Stimulated activated effector memory CD8-positive, alpha-beta T cell treated with anti-CD3 and anti-CD28 coated beads, Interleukin-12 subunit alpha, Interleukin-12 subunit beta, amount 100 ng/mL, for 72 hours (primary cell): ENCODE measurements at regions not wholly inside any gene's neighbourhood (a gene's known extent, or its start where the extent isn't known, plus 50 kb on each side); places are given as distances from the start of the nearest gene placed in this dataset.

ENCODE experiments used
- ATAC-seq: fragments of 150-1000 bp; cut with Tn5 transposase; 2 replicates; pipeline ENCODE4 v1.10.0; 2021
- DNase-seq, 2 donors: peaks; one replicate each; pipeline ENCODE4 v3.0.0; 2021 to 2022; ENCODE audit warnings: low spot score in 2 of 2
- H3K27ac Mint-ChIP-seq: one replicate; pipeline ENCODE4 v1.8.0; 2022; ENCODE audit warnings: mild to moderate bottlenecking, mixed read lengths
- H3K36me3 Mint-ChIP-seq: one replicate; pipeline ENCODE4 v1.8.0; 2022; ENCODE audit warnings: mild to moderate bottlenecking, mixed read lengths
- H3K4me1 Mint-ChIP-seq: one replicate; pipeline ENCODE4 v1.8.0; 2022; ENCODE audit warnings: mixed read lengths
- H3K4me3 Mint-ChIP-seq: one replicate; pipeline ENCODE4 v1.8.0; 2022; ENCODE audit warnings: mild to moderate bottlenecking, mixed read lengths
- H3K9me3 Mint-ChIP-seq: one replicate; pipeline ENCODE4 v1.8.0; 2022; ENCODE audit warnings: mixed read lengths

- ATAC-seq: peak; percentile 25
- no peak overlapping the region for H3K27ac Mint-ChIP-seq
Measured at GRCh38 chr10:91576096-91576545, 56.8 kb downstream of the PPP1R3C start.

GRCh38 chr10:91575044-91575610 is 57.7 kb downstream of the PPP1R3C start:
- Mint-ChIP-seq H3K4me1 (no peaks in the 10 kb centered on the region), H3K9me3 (no peaks in the 10 kb centered on the region), H3K27ac (no peak overlapping the region), H3K4me3 (no peak overlapping the region), H3K36me3 (no peaks in the 10 kb centered on the region)
- DNase-seq: no peak
- ATAC-seq: no peak

More at GRCh38 chr10:91576096-91576545, 56.8 kb downstream of the PPP1R3C start:
- Mint-ChIP-seq H3K4me3 (no peak overlapping the region), H3K36me3 (no peaks in the 10 kb centered on the region), H3K4me1 (no peaks in the 10 kb centered on the region), H3K9me3 (no peaks in the 10 kb centered on the region)
- DNase-seq: no peak

GRCh38 chr10:91574236-91574635 is 58.6 kb downstream of the PPP1R3C start:
- H3K4me3 Mint-ChIP-seq: no peak overlapping the region
- H3K4me1 Mint-ChIP-seq: no peaks in the 10 kb centered on the region
- ATAC-seq: no peak
- no peaks in the 10 kb centered on the region for H3K36me3 Mint-ChIP-seq
- no peak for DNase-seq
- no peaks in the 10 kb centered on the region for H3K9me3 Mint-ChIP-seq
- H3K27ac Mint-ChIP-seq: no peak overlapping the region

GRCh38 chr10:91573320-91573719 is 59.6 kb downstream of the PPP1R3C start:
- no peak for ATAC-seq
- Mint-ChIP-seq H3K9me3 (no peaks in the 10 kb centered on the region), H3K4me1 (no peaks in the 10 kb centered on the region), H3K27ac (no peak overlapping the region), H3K4me3 (no peak overlapping the region), H3K36me3 (no peaks in the 10 kb centered on the region)
- DNase-seq: no peak

GRCh38 chr10:91571671-91572070 is 61.2 kb downstream of the PPP1R3C start:
- Mint-ChIP-seq H3K9me3 (no peaks in the 10 kb centered on the region), H3K27ac (no peak overlapping the region), H3K4me1 (no peaks in the 10 kb centered on the region), H3K36me3 (no peaks in the 10 kb centered on the region), H3K4me3 (no peak overlapping the region)
- DNase-seq: no peak
- no peak for ATAC-seq

GRCh38 chr10:91570220-91570619 is 62.7 kb downstream of the PPP1R3C start:
- H3K9me3 Mint-ChIP-seq: no peaks in the 10 kb centered on the region
- no peaks in the 10 kb centered on the region for H3K36me3 Mint-ChIP-seq
- no peak for DNase-seq
- no peak for ATAC-seq
- no peak overlapping the region for H3K27ac Mint-ChIP-seq
- no peaks in the 10 kb centered on the region for H3K4me1 Mint-ChIP-seq
- H3K4me3 Mint-ChIP-seq: no peak overlapping the region

- Mint-ChIP-seq H3K9me3 (no peaks in the 10 kb centered on the region), H3K27ac (no peak overlapping the region), H3K4me1 (no peaks in the 10 kb centered on the region), H3K4me3 (no peak overlapping the region), H3K36me3 (no peaks in the 10 kb centered on the region)
- ATAC-seq (no peak), DNase-seq (no peak)
Measured at GRCh38 chr10:91569522-91569921, 63.3 kb downstream of the PPP1R3C start.

GRCh38 chr10:91567815-91568214 is 65.1 kb downstream of the PPP1R3C start:
- no peaks in the 10 kb centered on the region for H3K4me1 Mint-ChIP-seq
- no peak overlapping the region for H3K4me3 Mint-ChIP-seq
- H3K36me3 Mint-ChIP-seq: no peaks in the 10 kb centered on the region
- H3K27ac Mint-ChIP-seq: no peak overlapping the region
- no peaks in the 10 kb centered on the region for H3K9me3 Mint-ChIP-seq
- ATAC-seq: peak; percentile 77
- DNase-seq: no peak

GRCh38 chr10:91566115-91566514 is 66.8 kb downstream of the PPP1R3C start:
- Mint-ChIP-seq H3K4me1 (no peaks in the 10 kb centered on the region), H3K9me3 (no peaks in the 10 kb centered on the region), H3K27ac (no peak overlapping the region), H3K4me3 (no peak overlapping the region), H3K36me3 (no peaks in the 10 kb centered on the region)
- ATAC-seq (no peak), DNase-seq (no peak)

- H3K9me3 Mint-ChIP-seq: no peaks in the 10 kb centered on the region
- no peaks in the 10 kb centered on the region for H3K4me1 Mint-ChIP-seq
- ATAC-seq (no peak), DNase-seq (no peak)
- no peak overlapping the region for H3K27ac Mint-ChIP-seq
- no peaks in the 10 kb centered on the region for H3K36me3 Mint-ChIP-seq
- no peak overlapping the region for H3K4me3 Mint-ChIP-seq
Measured at GRCh38 chr10:91565226-91565625, 67.6 kb downstream of the PPP1R3C start.

GRCh38 chr10:91564508-91564907 is 68.4 kb downstream of the PPP1R3C start:
- ATAC-seq (no peak), DNase-seq (no peak)
- Mint-ChIP-seq H3K4me1 (no peaks in the 10 kb centered on the region), H3K27ac (no peak overlapping the region), H3K36me3 (no peaks in the 10 kb centered on the region), H3K9me3 (no peaks in the 10 kb centered on the region), H3K4me3 (no peak overlapping the region)
